Fibroblast of lung (primary cell): ENCODE measurements at regions not wholly inside any gene's neighbourhood (a gene's known extent, or its start where the extent isn't known, plus 50 kb on each side); places are given as distances from the start of the nearest gene placed in this dataset.

ENCODE experiments used
- CTCF ChIP-seq, 2 donors: IDR thresholded peaks in 1 of 2; conservative IDR thresholded peaks in 1 of 2; 1 replicate in 1 of 2; 2 replicates in 1 of 2; pipeline ENCODE4 v1.5.1; 2011 to 2012; ENCODE audit warnings: low read length in 2 of 2, control low read depth in 1 of 2, inconsistent platforms in 1 of 2, low read depth in 1 of 2, mild to moderate bottlenecking in 1 of 2
- EZH2 ChIP-seq: IDR thresholded peaks from 2 replicates; pipeline ENCODE4 v1.5.1; 2012; ENCODE audit warnings: low read length, control low read depth, mild to moderate bottlenecking; ENCODE audit errors: missing control alignments

- TF ChIP-seq CTCF (conservative IDR thresholded peaks at IDR 0.05 in 1 of 2, IDR thresholded peaks at IDR 0.05 in 1 of 2; ENCODE audit: low read depth in 1 of 2, low read length in 2 of 2) (no peak), EZH2 (no peak)
Observed at GRCh38 chr1:74964508-74965102, 169.6 kb upstream of the LHX8 start.
